NT2/D1 (cell line): ENCODE measurements at regions not wholly inside any gene's neighbourhood (a gene's known extent, or its start where the extent isn't known, plus 50 kb on each side); places are given as distances from the start of the nearest gene placed in this dataset.

Experiments
- SUZ12 ChIP-seq: IDR thresholded peaks from 2 replicates; pipeline ENCODE4 v1.6.1; 2011; ENCODE audit not compliant: insufficient read length, insufficient read depth; ENCODE audit errors: extremely low read depth
- YY1 ChIP-seq: IDR thresholded peaks from 2 replicates; pipeline ENCODE4 v1.6.1; 2011; ENCODE audit not compliant: insufficient read length, insufficient read depth
- ZNF274 ChIP-seq: IDR thresholded peaks from 2 replicates; pipeline ENCODE4 v1.6.1; 2011; ENCODE audit warnings: mild to moderate bottlenecking, low read depth, low read length

- no peak for TF ChIP-seq ZNF274
- TF ChIP-seq SUZ12: no peak
- no peak for TF ChIP-seq YY1
These were observed 257.5 kb downstream of the MFSD1 start for GRCh38 chr3:159059395-159059794.
